Osteoblast (primary cell): ENCODE measurements at regions not wholly inside any gene's neighbourhood (a gene's known extent, or its start where the extent isn't known, plus 50 kb on each side); places are given as distances from the start of the nearest gene placed in this dataset.

Experiments
- DNase-seq: peaks from one replicate; pipeline ENCODE4 v3.0.0; 2011; ENCODE audit warnings: low spot score, mixed read lengths; ENCODE audit not compliant: insufficient read length; ENCODE audit errors: missing footprints
- H2AFZ ChIP-seq: 2 replicates; pipeline ENCODE4 v1.6.0; 2011; ENCODE audit warnings: mild to moderate bottlenecking, low read length
- H3K27ac ChIP-seq: 2 replicates; pipeline ENCODE4 v1.5.1; 2011; ENCODE audit warnings: mild to moderate bottlenecking, low read depth, low read length, moderate library complexity
- H3K27me3 ChIP-seq: 2 replicates; pipeline ENCODE4 v1.6.0; 2012; ENCODE audit warnings: mild to moderate bottlenecking, control low read depth, inconsistent platforms, low read length, moderate library complexity; ENCODE audit not compliant: insufficient read depth
- H3K36me3 ChIP-seq: 2 replicates; pipeline ENCODE4 v1.5.1; 2011; ENCODE audit warnings: mild to moderate bottlenecking, low read length, control low read depth, moderate library complexity; ENCODE audit not compliant: insufficient read depth
- H3K4me1 ChIP-seq: 2 replicates; pipeline ENCODE4 v1.5.1; 2011; ENCODE audit warnings: mild to moderate bottlenecking, low read length, control low read depth, moderate library complexity; ENCODE audit not compliant: insufficient read depth
- H3K4me2 ChIP-seq: 2 replicates; pipeline ENCODE4 v1.6.0; 2011; ENCODE audit warnings: mild to moderate bottlenecking, low read length; ENCODE audit not compliant: insufficient read depth
- H3K4me3 ChIP-seq: fragments of 200-600 bp; sonication (generic); 3 replicates; pipeline ENCODE4 v1.5.1; 2012; ENCODE audit warnings: mild to moderate bottlenecking, low read length, inconsistent platforms; ENCODE audit not compliant: insufficient read depth
- H3K79me2 ChIP-seq: 2 replicates; pipeline ENCODE4 v1.6.0; 2012; ENCODE audit warnings: mild to moderate bottlenecking, low read length, control low read depth, inconsistent platforms; ENCODE audit not compliant: insufficient read depth
- H3K9me3 ChIP-seq: 2 replicates; pipeline ENCODE4 v1.5.1; 2011; ENCODE audit warnings: low read depth, low read length, control low read depth
- H4K20me1 ChIP-seq: 2 replicates; pipeline ENCODE4 v1.6.0; 2012; ENCODE audit warnings: mild to moderate bottlenecking, low read length, control low read depth; ENCODE audit not compliant: insufficient read depth
- TF ChIP-seq, protein P1 (sequence below): IDR thresholded peaks from 2 replicates; pipeline ENCODE4 v1.5.1; 2011; ENCODE audit warnings: mild to moderate bottlenecking, low read depth, low read length, moderate library complexity; ENCODE audit errors: extremely low read depth

DNA sequence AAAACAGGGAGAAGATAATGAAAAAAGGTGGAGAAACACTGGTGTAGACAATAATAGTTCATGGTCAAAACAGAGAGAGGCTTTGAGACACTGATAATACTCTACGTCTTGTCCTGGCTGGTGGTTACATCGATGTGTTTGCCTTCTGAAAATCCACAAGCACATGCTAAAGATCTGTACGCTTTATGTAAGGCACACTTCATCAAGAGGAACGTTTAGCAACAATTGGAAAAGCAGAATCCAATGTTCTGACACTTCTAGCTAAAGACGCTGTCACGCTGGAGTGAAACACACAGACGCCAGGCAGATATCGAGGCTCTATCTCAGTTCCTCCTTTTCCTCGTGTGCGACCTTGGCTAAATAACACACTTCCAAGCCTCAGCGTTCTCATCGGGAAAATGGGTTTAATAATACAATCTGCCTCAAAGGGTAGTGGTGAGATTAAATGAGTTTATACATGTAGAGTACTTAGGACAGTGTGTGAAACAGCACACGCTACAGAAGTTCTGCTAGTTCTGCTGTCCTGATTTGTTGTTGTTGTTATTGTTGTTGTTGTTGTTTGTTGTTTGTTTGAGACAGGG, 386.1 kb downstream of the SETD4 start:
- Histone ChIP-seq H3K4me3 (no peak overlapping the region), H4K20me1 (no peaks in the 10 kb centered on the region), H3K9me3 (no peaks in the 10 kb centered on the region), H3K79me2 (no peaks in the 10 kb centered on the region), H3K27me3 (peaks cover 5% of the 10 kb centered on the region), H3K4me2 (no peak overlapping the region), H3K27ac (no peak overlapping the region), H3K4me1 (no peaks in the 10 kb centered on the region), H2AFZ (no peak overlapping the region), H3K36me3 (no peaks in the 10 kb centered on the region)
- TF ChIP-seq, protein P1, sequence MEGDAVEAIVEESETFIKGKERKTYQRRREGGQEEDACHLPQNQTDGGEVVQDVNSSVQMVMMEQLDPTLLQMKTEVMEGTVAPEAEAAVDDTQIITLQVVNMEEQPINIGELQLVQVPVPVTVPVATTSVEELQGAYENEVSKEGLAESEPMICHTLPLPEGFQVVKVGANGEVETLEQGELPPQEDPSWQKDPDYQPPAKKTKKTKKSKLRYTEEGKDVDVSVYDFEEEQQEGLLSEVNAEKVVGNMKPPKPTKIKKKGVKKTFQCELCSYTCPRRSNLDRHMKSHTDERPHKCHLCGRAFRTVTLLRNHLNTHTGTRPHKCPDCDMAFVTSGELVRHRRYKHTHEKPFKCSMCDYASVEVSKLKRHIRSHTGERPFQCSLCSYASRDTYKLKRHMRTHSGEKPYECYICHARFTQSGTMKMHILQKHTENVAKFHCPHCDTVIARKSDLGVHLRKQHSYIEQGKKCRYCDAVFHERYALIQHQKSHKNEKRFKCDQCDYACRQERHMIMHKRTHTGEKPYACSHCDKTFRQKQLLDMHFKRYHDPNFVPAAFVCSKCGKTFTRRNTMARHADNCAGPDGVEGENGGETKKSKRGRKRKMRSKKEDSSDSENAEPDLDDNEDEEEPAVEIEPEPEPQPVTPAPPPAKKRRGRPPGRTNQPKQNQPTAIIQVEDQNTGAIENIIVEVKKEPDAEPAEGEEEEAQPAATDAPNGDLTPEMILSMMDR = no peak
- no peak for DNase-seq

GRCh38 chr21:35672313-35672712, 388.0 kb downstream of the SETD4 start:
- H4K20me1 ChIP-seq = no peaks in the 10 kb centered on the region
- H3K4me1 ChIP-seq = no peaks in the 10 kb centered on the region
- TF ChIP-seq, protein P1 = no peak
- H3K9me3 ChIP-seq = no peaks in the 10 kb centered on the region
- no peaks in the 10 kb centered on the region for H3K27me3 ChIP-seq
- no peak overlapping the region for H3K4me3 ChIP-seq
- DNase-seq = no peak
- no peak overlapping the region for H3K27ac ChIP-seq
- no peaks in the 10 kb centered on the region for H3K36me3 ChIP-seq
- H2AFZ ChIP-seq = no peak overlapping the region
- no peak overlapping the region for H3K4me2 ChIP-seq
- no peaks in the 10 kb centered on the region for H3K79me2 ChIP-seq

GRCh38 chr21:35664683-35665082, 395.6 kb downstream of the SETD4 start:
- H4K20me1 ChIP-seq = no peaks in the 10 kb centered on the region
- no peaks in the 10 kb centered on the region for H3K4me1 ChIP-seq
- peaks cover 2% of the 10 kb centered on the region for H3K27me3 ChIP-seq
- H3K4me3 ChIP-seq = no peak overlapping the region
- H3K36me3 ChIP-seq = no peaks in the 10 kb centered on the region
- no peak for DNase-seq
- H2AFZ ChIP-seq = no peak overlapping the region
- no peak overlapping the region for H3K27ac ChIP-seq
- TF ChIP-seq, protein P1 = no peak
- H3K4me2 ChIP-seq = no peak overlapping the region
- no peaks in the 10 kb centered on the region for H3K79me2 ChIP-seq
- no peaks in the 10 kb centered on the region for H3K9me3 ChIP-seq

DNA sequence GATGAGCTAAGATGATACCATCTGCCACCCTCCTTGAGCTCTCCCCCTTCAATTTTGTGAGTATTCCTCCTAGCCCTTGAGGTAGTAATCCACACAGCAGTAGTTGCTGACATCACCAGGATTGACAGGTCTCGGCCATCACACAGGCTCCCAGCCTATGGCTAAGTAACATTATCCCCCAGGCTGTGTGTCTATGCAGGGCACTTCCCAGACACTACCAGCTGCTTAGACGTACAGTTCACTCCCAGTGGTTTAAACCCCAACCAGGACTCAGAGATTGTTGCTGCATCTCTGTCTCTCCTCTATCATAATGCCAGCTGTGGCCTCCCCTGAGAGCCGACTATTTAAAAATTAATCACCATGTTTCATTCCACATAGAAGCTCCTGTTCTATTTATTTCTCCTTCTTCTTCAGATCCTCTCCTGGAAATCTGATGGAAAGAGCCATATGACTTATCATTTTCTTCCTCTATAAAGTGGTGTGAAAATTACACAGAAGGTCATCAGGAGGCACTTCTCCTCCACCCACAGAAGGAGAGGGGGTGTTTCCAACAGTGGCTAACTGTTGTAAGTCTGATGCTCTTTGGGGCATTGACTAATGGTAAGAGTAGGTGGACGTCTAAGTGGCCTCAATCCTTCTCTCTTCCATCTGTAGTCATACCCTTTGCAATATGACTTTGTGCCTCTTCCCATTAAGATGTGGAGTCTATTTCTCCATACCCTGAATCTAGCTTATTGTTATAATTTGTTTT, 396.3 kb downstream of the SETD4 start:
- Histone ChIP-seq H3K9me3 (no peaks in the 10 kb centered on the region), H3K4me3 (no peak overlapping the region), H3K27me3 (peaks cover 2% of the 10 kb centered on the region), H3K4me2 (no peak overlapping the region), H2AFZ (no peak overlapping the region), H3K27ac (no peak overlapping the region), H3K79me2 (no peaks in the 10 kb centered on the region), H3K4me1 (no peaks in the 10 kb centered on the region), H4K20me1 (no peaks in the 10 kb centered on the region), H3K36me3 (no peaks in the 10 kb centered on the region)
- no peak for DNase-seq
- TF ChIP-seq, protein P1 = no peak
